B cell (primary cell): ENCODE measurements at regions not wholly inside any gene's neighbourhood (a gene's known extent, or its start where the extent isn't known, plus 50 kb on each side); places are given as distances from the start of the nearest gene placed in this dataset.

Experiments
- CTCF ChIP-seq: fragments of 200-600 bp; IDR thresholded peaks from one replicate; pipeline ENCODE4 v1.8.0; 2022; ENCODE audit warnings: antibody characterized with exemption, mild to moderate bottlenecking
- EZH2 ChIP-seq: IDR thresholded peaks from 2 replicates; pipeline ENCODE4 v1.6.1; 2012; ENCODE audit warnings: borderline replicate concordance, low read depth, mild to moderate bottlenecking, moderate library complexity, low read length; ENCODE audit not compliant: insufficient read depth, poor library complexity, severe bottlenecking

GRCh38 chr7:68461430-68461829, 1136.8 kb upstream of the AUTS2 start:
- no peak for TF ChIP-seq EZH2
- no peak for TF ChIP-seq CTCF
